GM23338 (cell line): ENCODE measurements at regions not wholly inside any gene's neighbourhood (a gene's known extent, or its start where the extent isn't known, plus 50 kb on each side); places are given as distances from the start of the nearest gene placed in this dataset.
A peak's percentile ranks its signal among the peaks of the same experiment; 100 is the strongest.

Source experiments
- ATAC-seq: fragments of 200-7000 bp; cut with Tn5 transposase; 3 replicates; pipeline ENCODE4 v1.9.1; 2020
- DNase-seq: peaks from one replicate; pipeline ENCODE4 v3.0.0-alpha.2; 2015; ENCODE audit warnings: low spot score
- H2AFZ ChIP-seq: fragments of 200-600 bp; sonication (generic); 2 replicates; pipeline ENCODE4 v1.8.0; 2016; ENCODE audit warnings: antibody characterized with exemption, mild to moderate bottlenecking, moderate library complexity
- H3F3A ChIP-seq: fragments of 200-600 bp; sonication (generic); replicated peaks from 2 replicates; pipeline ENCODE4 v1.8.0; 2017; ENCODE audit warnings: antibody characterized with exemption, mixed run types, low read depth
- H3K27ac ChIP-seq: fragments of 200-600 bp; sonication (generic); 2 replicates; pipeline ENCODE4 v1.6.1; 2016; ENCODE audit warnings: low read depth
- H3K27me3 ChIP-seq: fragments of 200-600 bp; sonication (generic); 2 replicates; pipeline ENCODE4 v1.8.0; 2016; ENCODE audit warnings: mild to moderate bottlenecking, mixed run types, moderate library complexity; ENCODE audit not compliant: insufficient read depth
- H3K36me3 ChIP-seq: fragments of 200-600 bp; sonication (generic); 2 replicates; pipeline ENCODE4 v1.8.0; 2016; ENCODE audit warnings: mild to moderate bottlenecking; ENCODE audit not compliant: insufficient read depth
- H3K4me1 ChIP-seq: fragments of 200-600 bp; sonication (generic); 2 replicates; pipeline ENCODE4 v1.8.0; 2016; ENCODE audit warnings: mild to moderate bottlenecking, moderate library complexity; ENCODE audit not compliant: insufficient read depth
- H3K4me2 ChIP-seq: fragments of 200-600 bp; sonication (generic); 2 replicates; pipeline ENCODE4 v1.7.1; 2017; ENCODE audit warnings: mixed run types
- H3K4me3 ChIP-seq: fragments of 200-600 bp; sonication (generic); 2 replicates; pipeline ENCODE4 v1.6.1; 2016; ENCODE audit warnings: mixed run types
- H3K79me2 ChIP-seq: fragments of 200-600 bp; sonication (generic); replicated peaks from 2 replicates; pipeline ENCODE4 v1.8.0; 2017; ENCODE audit warnings: mild to moderate bottlenecking; ENCODE audit not compliant: insufficient read depth
- H3K9me2 ChIP-seq: fragments of 200-600 bp; sonication (generic); 2 replicates; pipeline ENCODE4 v1.8.0; 2017; ENCODE audit not compliant: insufficient read depth
- H4K20me1 ChIP-seq: fragments of 200-600 bp; sonication (generic); replicated peaks from 2 replicates; pipeline ENCODE4 v1.8.0; 2017; ENCODE audit warnings: mild to moderate bottlenecking; ENCODE audit not compliant: insufficient read depth
- H3K27ac Mint-ChIP-seq: 2 replicates; pipeline ENCODE4 v1.8.0; 2020; ENCODE audit warnings: inconsistent platforms, mild to moderate bottlenecking, moderate library complexity, mixed read lengths
- H3K27me3 Mint-ChIP-seq: 3 replicates; pipeline ENCODE4 v1.8.0; 2022; ENCODE audit warnings: low read depth, mild to moderate bottlenecking, moderate library complexity, mixed read lengths, inconsistent platforms; ENCODE audit not compliant: insufficient read depth, poor library complexity
- H3K36me3 Mint-ChIP-seq: 3 replicates; pipeline ENCODE4 v1.8.0; 2021; ENCODE audit warnings: low read depth, mild to moderate bottlenecking, inconsistent platforms, moderate library complexity, mixed read lengths
- H3K4me1 Mint-ChIP-seq: 3 replicates; pipeline ENCODE4 v1.8.0; 2020; ENCODE audit warnings: mild to moderate bottlenecking, inconsistent platforms, mixed read lengths
- H3K4me3 Mint-ChIP-seq: 3 replicates; pipeline ENCODE4 v1.8.0; 2021; ENCODE audit warnings: moderate library complexity, mild to moderate bottlenecking, inconsistent platforms, mixed read lengths
- H3K9me3 Mint-ChIP-seq: 3 replicates; pipeline ENCODE4 v1.8.0; 2020; ENCODE audit warnings: moderate library complexity, mild to moderate bottlenecking, inconsistent platforms, mixed read lengths
- CREB1 ChIP-seq: fragments of 250-450 bp; sonication (Bioruptor Pico); IDR thresholded peaks from 2 replicates; pipeline ENCODE4 v1.5.0; 2020; ENCODE audit warnings: low read depth, mild to moderate bottlenecking, moderate library complexity
- EZH2 ChIP-seq: fragments of 200-600 bp; sonication (generic); IDR thresholded peaks from one replicate; pipeline ENCODE4 v1.8.0; 2017; ENCODE audit warnings: antibody characterized with exemption, mild to moderate bottlenecking, low read depth; ENCODE audit not compliant: unreplicated experiment
- EZH2phosphoT487 ChIP-seq: fragments of 200-600 bp; sonication (generic); IDR thresholded peaks from one replicate; pipeline ENCODE4 v1.8.1; 2018; ENCODE audit warnings: antibody characterized with exemption; ENCODE audit not compliant: unreplicated experiment
- JUNB ChIP-seq: IDR thresholded peaks from one replicate; pipeline ENCODE4 v1.6.1; 2016; ENCODE audit warnings: antibody characterized with exemption; ENCODE audit not compliant: unreplicated experiment
- STAT1 ChIP-seq: IDR thresholded peaks from one replicate; pipeline ENCODE4 v1.6.1; 2016; ENCODE audit warnings: antibody characterized with exemption; ENCODE audit not compliant: unreplicated experiment
- ZNF114 ChIP-seq: fragments of 250-450 bp; sonication (Bioruptor Pico); IDR thresholded peaks from 2 replicates; pipeline ENCODE4 v1.5.0; 2020; ENCODE audit warnings: mild to moderate bottlenecking, moderate library complexity
- TF ChIP-seq, protein P1 (sequence below): fragments of 250-450 bp; sonication (Bioruptor Pico); IDR thresholded peaks from 2 replicates; pipeline ENCODE4 v1.5.0; 2020; ENCODE audit warnings: mild to moderate bottlenecking, moderate library complexity
- TF ChIP-seq, protein P2 (sequence below): IDR thresholded peaks from one replicate; pipeline ENCODE4 v1.6.1; 2018; ENCODE audit warnings: antibody characterized with exemption; ENCODE audit not compliant: unreplicated experiment
- TF ChIP-seq, protein P3 (sequence below), 2 experiments: fragments of 200-600 bp in 1 of 2; sonication (generic) in 1 of 2; conservative IDR thresholded peaks; 2 replicates each; pipeline versions ENCODE4 v1.5.1 to v1.6.1; 2016 to 2017; ENCODE audit warnings: antibody characterized with exemption in 2 of 2, low read depth in 2 of 2, mild to moderate bottlenecking in 2 of 2, moderate library complexity in 1 of 2

DNA sequence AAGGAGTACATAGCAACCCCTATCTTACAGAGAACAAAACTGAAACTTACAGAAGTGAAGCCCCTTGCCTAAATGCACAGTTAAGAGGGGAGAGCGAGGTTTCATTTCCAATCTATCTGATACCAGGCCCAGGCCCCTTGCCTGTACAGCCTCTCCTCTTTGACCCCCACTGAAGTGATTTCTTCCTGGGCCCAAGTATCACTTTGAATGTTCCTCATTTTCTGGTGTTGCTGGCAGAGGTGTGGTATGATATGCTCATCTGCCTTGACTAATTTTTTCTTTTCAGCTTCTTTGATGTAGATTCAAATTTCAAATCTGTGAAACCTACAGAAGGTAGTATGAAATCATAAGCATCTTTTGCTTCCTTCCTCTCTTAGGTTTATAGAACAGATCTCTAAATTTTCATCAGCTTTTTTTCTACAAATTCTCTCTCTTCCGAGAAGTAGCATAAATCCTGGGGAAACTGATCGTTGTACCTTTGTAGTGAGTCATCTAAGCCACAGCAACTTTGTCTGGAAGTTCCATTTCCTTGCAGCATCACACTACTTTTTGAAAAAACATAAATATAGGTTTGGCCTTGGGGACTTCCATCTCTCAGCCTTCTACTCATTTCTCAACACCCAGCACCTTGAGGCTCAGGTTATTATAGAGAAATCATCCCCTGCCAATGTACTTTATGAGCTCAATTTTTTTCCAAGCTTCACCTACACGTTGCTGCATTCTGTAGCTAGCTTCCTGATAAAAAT, 402.4 kb upstream of the PTGER4 start:
- Mint-ChIP-seq H3K9me3 (no peaks in the 10 kb centered on the region), H3K27me3 (no peaks in the 10 kb centered on the region), H3K36me3 (no peaks in the 10 kb centered on the region), H3K4me3 (no peak overlapping the region), H3K4me1 (peaks cover 2% of the 10 kb centered on the region; the same call in 1 of the 3 replicates), H3K27ac (no peak overlapping the region)
- Histone ChIP-seq H3K79me2 (no peaks in the 10 kb centered on the region), H3K4me2 (no peak overlapping the region), H2AFZ (0 out of 2 replicates have a peak overlapping the region, but pooled peaks have one; percentile 63), H3K27me3 (no peaks in the 10 kb centered on the region), H4K20me1 (no peaks in the 10 kb centered on the region), H3K9me2 (peaks cover 5% of the 10 kb centered on the region; the same call in 1 of the 2 replicates), H3K36me3 (no peaks in the 10 kb centered on the region), H3K27ac (no peak overlapping the region), H3K4me1 (no peaks in the 10 kb centered on the region), H3F3A (no peaks in the 10 kb centered on the region), H3K4me3 (no peak overlapping the region)
- no peak for ATAC-seq
- no peak for DNase-seq
- TF ChIP-seq, protein P1, sequence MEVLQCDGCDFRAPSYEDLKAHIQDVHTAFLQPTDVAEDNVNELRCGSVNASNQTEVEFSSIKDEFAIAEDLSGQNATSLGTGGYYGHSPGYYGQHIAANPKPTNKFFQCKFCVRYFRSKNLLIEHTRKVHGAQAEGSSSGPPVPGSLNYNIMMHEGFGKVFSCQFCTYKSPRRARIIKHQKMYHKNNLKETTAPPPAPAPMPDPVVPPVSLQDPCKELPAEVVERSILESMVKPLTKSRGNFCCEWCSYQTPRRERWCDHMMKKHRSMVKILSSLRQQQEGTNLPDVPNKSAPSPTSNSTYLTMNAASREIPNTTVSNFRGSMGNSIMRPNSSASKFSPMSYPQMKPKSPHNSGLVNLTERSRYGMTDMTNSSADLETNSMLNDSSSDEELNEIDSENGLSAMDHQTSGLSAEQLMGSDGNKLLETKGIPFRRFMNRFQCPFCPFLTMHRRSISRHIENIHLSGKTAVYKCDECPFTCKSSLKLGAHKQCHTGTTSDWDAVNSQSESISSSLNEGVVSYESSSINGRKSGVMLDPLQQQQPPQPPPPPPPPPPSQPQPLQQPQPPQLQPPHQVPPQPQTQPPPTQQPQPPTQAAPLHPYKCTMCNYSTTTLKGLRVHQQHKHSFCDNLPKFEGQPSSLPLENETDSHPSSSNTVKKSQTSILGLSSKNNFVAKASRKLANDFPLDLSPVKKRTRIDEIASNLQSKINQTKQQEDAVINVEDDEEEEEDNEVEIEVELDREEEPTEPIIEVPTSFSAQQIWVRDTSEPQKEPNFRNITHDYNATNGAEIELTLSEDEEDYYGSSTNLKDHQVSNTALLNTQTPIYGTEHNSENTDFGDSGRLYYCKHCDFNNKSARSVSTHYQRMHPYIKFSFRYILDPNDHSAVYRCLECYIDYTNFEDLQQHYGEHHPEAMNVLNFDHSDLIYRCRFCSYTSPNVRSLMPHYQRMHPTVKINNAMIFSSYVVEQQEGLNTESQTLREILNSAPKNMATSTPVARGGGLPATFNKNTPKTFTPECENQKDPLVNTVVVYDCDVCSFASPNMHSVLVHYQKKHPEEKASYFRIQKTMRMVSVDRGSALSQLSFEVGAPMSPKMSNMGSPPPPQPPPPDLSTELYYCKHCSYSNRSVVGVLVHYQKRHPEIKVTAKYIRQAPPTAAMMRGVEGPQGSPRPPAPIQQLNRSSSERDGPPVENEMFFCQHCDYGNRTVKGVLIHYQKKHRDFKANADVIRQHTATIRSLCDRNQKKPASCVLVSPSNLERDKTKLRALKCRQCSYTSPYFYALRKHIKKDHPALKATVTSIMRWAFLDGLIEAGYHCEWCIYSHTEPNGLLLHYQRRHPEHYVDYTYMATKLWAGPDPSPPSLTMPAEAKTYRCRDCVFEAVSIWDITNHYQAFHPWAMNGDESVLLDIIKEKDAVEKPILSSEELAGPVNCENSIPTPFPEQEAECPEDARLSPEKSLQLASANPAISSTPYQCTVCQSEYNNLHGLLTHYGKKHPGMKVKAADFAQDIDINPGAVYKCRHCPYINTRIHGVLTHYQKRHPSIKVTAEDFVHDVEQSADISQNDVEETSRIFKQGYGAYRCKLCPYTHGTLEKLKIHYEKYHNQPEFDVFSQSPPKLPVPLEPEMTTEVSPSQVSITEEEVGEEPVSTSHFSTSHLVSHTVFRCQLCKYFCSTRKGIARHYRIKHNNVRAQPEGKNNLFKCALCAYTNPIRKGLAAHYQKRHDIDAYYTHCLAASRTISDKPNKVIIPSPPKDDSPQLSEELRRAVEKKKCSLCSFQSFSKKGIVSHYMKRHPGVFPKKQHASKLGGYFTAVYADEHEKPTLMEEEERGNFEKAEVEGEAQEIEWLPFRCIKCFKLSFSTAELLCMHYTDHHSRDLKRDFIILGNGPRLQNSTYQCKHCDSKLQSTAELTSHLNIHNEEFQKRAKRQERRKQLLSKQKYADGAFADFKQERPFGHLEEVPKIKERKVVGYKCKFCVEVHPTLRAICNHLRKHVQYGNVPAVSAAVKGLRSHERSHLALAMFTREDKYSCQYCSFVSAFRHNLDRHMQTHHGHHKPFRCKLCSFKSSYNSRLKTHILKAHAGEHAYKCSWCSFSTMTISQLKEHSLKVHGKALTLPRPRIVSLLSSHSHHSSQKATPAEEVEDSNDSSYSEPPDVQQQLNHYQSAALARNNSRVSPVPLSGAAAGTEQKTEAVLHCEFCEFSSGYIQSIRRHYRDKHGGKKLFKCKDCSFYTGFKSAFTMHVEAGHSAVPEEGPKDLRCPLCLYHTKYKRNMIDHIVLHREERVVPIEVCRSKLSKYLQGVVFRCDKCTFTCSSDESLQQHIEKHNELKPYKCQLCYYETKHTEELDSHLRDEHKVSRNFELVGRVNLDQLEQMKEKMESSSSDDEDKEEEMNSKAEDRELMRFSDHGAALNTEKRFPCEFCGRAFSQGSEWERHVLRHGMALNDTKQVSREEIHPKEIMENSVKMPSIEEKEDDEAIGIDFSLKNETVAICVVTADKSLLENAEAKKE (CRISPR knock-in tag) = no peak
- TF ChIP-seq EZH2 (no peak), ZNF114 (no peak), STAT1 (no peak), EZH2phosphoT487 (no peak), JUNB (no peak), CREB1 (CRISPR knock-in tag) (no peak)
- TF ChIP-seq, protein P2, sequence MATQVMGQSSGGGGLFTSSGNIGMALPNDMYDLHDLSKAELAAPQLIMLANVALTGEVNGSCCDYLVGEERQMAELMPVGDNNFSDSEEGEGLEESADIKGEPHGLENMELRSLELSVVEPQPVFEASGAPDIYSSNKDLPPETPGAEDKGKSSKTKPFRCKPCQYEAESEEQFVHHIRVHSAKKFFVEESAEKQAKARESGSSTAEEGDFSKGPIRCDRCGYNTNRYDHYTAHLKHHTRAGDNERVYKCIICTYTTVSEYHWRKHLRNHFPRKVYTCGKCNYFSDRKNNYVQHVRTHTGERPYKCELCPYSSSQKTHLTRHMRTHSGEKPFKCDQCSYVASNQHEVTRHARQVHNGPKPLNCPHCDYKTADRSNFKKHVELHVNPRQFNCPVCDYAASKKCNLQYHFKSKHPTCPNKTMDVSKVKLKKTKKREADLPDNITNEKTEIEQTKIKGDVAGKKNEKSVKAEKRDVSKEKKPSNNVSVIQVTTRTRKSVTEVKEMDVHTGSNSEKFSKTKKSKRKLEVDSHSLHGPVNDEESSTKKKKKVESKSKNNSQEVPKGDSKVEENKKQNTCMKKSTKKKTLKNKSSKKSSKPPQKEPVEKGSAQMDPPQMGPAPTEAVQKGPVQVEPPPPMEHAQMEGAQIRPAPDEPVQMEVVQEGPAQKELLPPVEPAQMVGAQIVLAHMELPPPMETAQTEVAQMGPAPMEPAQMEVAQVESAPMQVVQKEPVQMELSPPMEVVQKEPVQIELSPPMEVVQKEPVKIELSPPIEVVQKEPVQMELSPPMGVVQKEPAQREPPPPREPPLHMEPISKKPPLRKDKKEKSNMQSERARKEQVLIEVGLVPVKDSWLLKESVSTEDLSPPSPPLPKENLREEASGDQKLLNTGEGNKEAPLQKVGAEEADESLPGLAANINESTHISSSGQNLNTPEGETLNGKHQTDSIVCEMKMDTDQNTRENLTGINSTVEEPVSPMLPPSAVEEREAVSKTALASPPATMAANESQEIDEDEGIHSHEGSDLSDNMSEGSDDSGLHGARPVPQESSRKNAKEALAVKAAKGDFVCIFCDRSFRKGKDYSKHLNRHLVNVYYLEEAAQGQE = no peak
- TF ChIP-seq, protein P3, sequence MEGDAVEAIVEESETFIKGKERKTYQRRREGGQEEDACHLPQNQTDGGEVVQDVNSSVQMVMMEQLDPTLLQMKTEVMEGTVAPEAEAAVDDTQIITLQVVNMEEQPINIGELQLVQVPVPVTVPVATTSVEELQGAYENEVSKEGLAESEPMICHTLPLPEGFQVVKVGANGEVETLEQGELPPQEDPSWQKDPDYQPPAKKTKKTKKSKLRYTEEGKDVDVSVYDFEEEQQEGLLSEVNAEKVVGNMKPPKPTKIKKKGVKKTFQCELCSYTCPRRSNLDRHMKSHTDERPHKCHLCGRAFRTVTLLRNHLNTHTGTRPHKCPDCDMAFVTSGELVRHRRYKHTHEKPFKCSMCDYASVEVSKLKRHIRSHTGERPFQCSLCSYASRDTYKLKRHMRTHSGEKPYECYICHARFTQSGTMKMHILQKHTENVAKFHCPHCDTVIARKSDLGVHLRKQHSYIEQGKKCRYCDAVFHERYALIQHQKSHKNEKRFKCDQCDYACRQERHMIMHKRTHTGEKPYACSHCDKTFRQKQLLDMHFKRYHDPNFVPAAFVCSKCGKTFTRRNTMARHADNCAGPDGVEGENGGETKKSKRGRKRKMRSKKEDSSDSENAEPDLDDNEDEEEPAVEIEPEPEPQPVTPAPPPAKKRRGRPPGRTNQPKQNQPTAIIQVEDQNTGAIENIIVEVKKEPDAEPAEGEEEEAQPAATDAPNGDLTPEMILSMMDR (conservative IDR thresholded peaks at IDR 0.05; ENCODE audit: low read depth in 2 of 2) = no peak
